H1 (cell line): ENCODE measurements at regions not wholly inside any gene's neighbourhood (a gene's known extent, or its start where the extent isn't known, plus 50 kb on each side); places are given as distances from the start of the nearest gene placed in this dataset.

Experiments used
- ATF3 ChIP-seq: IDR thresholded peaks from 2 replicates; pipeline ENCODE4 v1.6.1; 2011; ENCODE audit warnings: low read depth, mild to moderate bottlenecking, low read length; ENCODE audit not compliant: insufficient read depth
- BCL11A ChIP-seq, 2 experiments: IDR thresholded peaks; one replicate each; pipeline ENCODE4 v1.6.1; 2011; ENCODE audit warnings: low read depth in 2 of 2, low read length in 2 of 2, mild to moderate bottlenecking in 2 of 2
- EGR1 ChIP-seq: IDR thresholded peaks from 2 replicates; pipeline ENCODE4 v1.6.1; 2011; ENCODE audit warnings: low read depth, low read length, borderline replicate concordance
- EZH2 ChIP-seq: fragments of 200-600 bp; sonication (generic); IDR thresholded peaks from 2 replicates; pipeline ENCODE4 v1.7.1; 2012; ENCODE audit warnings: low read depth, mild to moderate bottlenecking, moderate library complexity, low read length, inconsistent platforms; ENCODE audit not compliant: severe bottlenecking
- HDAC2 ChIP-seq, 2 experiments: fragments of 300-600 bp in 1 of 2; sonication (generic) in 1 of 2; IDR thresholded peaks; 2 replicates each; pipeline ENCODE4 v1.6.1; 2011 to 2012; ENCODE audit warnings: low read depth in 2 of 2, low read length in 2 of 2, mild to moderate bottlenecking in 2 of 2, moderate library complexity in 2 of 2, borderline replicate concordance in 1 of 2, inconsistent platforms in 1 of 2
- KDM4A ChIP-seq: IDR thresholded peaks from one replicate; pipeline ENCODE4 v1.7.1; 2012; ENCODE audit warnings: low read depth, mild to moderate bottlenecking, moderate library complexity, low read length, inconsistent platforms; ENCODE audit not compliant: severe bottlenecking
- NANOG ChIP-seq: IDR thresholded peaks from 2 replicates; pipeline ENCODE4 v1.6.1; 2011; ENCODE audit warnings: low read length, low read depth, mild to moderate bottlenecking, inconsistent platforms; ENCODE audit not compliant: insufficient read depth, poor library complexity, severe bottlenecking
- NRF1 ChIP-seq: IDR thresholded peaks from 2 replicates; pipeline ENCODE4 v1.6.1; 2011; ENCODE audit warnings: mild to moderate bottlenecking, low read depth, low read length, improper control_type of control experiment
- SIN3A ChIP-seq, 2 experiments: IDR thresholded peaks in 1 of 2; conservative IDR thresholded peaks in 1 of 2; 2 replicates each; pipeline ENCODE4 v1.6.1; 2011 to 2012; ENCODE audit warnings: low read length in 2 of 2, improper control_type of control experiment in 1 of 2, low read depth in 1 of 2, mild to moderate bottlenecking in 1 of 2
- USF2 ChIP-seq: IDR thresholded peaks from 2 replicates; pipeline ENCODE4 v1.6.1; 2011; ENCODE audit warnings: low read length, improper control_type of control experiment

- no peak for TF ChIP-seq USF2
- TF ChIP-seq SIN3A (conservative IDR thresholded peaks at IDR 0.05 in 1 of 2, IDR thresholded peaks at IDR 0.05 in 1 of 2; ENCODE audit: low read depth in 1 of 2, low read length in 2 of 2) = no peak
- peak; percentile 24 for TF ChIP-seq NANOG
- TF ChIP-seq ATF3 = no peak
- no peak for TF ChIP-seq NRF1
- TF ChIP-seq BCL11A (IDR thresholded peaks at IDR 0.05; ENCODE audit: low read depth in 2 of 2, low read length in 2 of 2) = no peak
- no peak for TF ChIP-seq HDAC2 (IDR thresholded peaks at IDR 0.05; ENCODE audit: borderline replicate concordance in 1 of 2, low read depth in 2 of 2, low read length in 2 of 2)
- TF ChIP-seq EZH2 = no peak
- TF ChIP-seq EGR1 = no peak
- TF ChIP-seq KDM4A = no peak
Measured at GRCh38 chr4:4640692-4641091, 98.8 kb upstream of the STX18 start (continued).
